SK-N-SH (cell line): ENCODE measurements at regions not wholly inside any gene's neighbourhood (a gene's known extent, or its start where the extent isn't known, plus 50 kb on each side); places are given as distances from the start of the nearest gene placed in this dataset.

Source experiments
- CTCF ChIA-PET: fragments of 300-600, 350-600 bp; formaldehyde crosslinking; extraction: SDS; loops from one replicate; lab custom pipeline; 2021; lab: Yijun Ruan, JAX
- POLR2A ChIA-PET: fragments of 350-600 bp; sonication (Branson Sonifier 250); formaldehyde crosslinking; extraction: SDS; loops from one replicate; lab custom pipeline; 2020; ENCODE audit warnings: antibody characterized with exemption, inconsistent platforms; lab: Yijun Ruan, JAX
- DNase-seq: peaks from one replicate; pipeline ENCODE4 v3.0.0; 2012
- H2AFZ ChIP-seq: fragments of 200-600 bp; sonication (generic); 2 replicates; pipeline ENCODE4 v1.8.1; 2016; ENCODE audit warnings: antibody characterized with exemption, mild to moderate bottlenecking, low read depth
- H3F3A ChIP-seq: fragments of 200-600 bp; sonication (generic); replicated peaks from 2 replicates; pipeline ENCODE3; 2016; ENCODE audit warnings: antibody characterized with exemption, mild to moderate bottlenecking; ENCODE audit not compliant: insufficient read depth
- H3K27ac ChIP-seq, 2 experiments: fragments of 200-500 bp in 1 of 2; fragments of 200-600 bp in 1 of 2; sonication (Bioruptor generic) in 1 of 2; sonication (generic), shearing (Covaris generic) in 1 of 2; 2 replicates each; pipeline versions ENCODE4 v1.5.1 to v1.6.1; 2014 to 2016; ENCODE audit warnings: low read depth in 2 of 2, inconsistent platforms in 1 of 2, low read length in 1 of 2, mild to moderate bottlenecking in 1 of 2, mixed read lengths in 1 of 2
- H3K27me3 ChIP-seq: fragments of 200-600 bp; sonication (generic), shearing (Covaris generic); 2 replicates; pipeline ENCODE4 v1.6.1; 2016; ENCODE audit warnings: mixed run types; ENCODE audit not compliant: insufficient read depth
- H3K36me3 ChIP-seq, 2 experiments: fragments of 200-500 bp in 1 of 2; fragments of 200-600 bp in 1 of 2; sonication (Bioruptor generic) in 1 of 2; sonication (generic) in 1 of 2; replicated peaks in 1 of 2; 2 replicates each; pipeline versions ENCODE3 to v1.5.1; 2014 to 2016; ENCODE audit warnings: low read length in 1 of 2, mild to moderate bottlenecking in 1 of 2; ENCODE audit not compliant: insufficient read depth in 2 of 2, control insufficient read depth in 1 of 2
- H3K4me1 ChIP-seq, 2 experiments: fragments of 200-500 bp in 1 of 2; fragments of 200-600 bp in 1 of 2; sonication (Bioruptor generic) in 1 of 2; sonication (generic), shearing (Covaris generic) in 1 of 2; 2 replicates each; pipeline versions ENCODE4 v1.5.1 to v1.6.1; 2014 to 2016; ENCODE audit warnings: low read depth in 1 of 2, low read length in 1 of 2, mixed run types in 1 of 2; ENCODE audit not compliant: insufficient read depth in 2 of 2, control insufficient read depth in 1 of 2
- H3K4me2 ChIP-seq: fragments of 200-600 bp; sonication (generic), shearing (Covaris generic); 2 replicates; pipeline ENCODE4 v1.6.1; 2017; ENCODE audit warnings: mixed run types
- H3K4me3 ChIP-seq, 2 experiments: fragments of 200-500 bp in 1 of 2; fragments of 200-600 bp in 1 of 2; sonication (Bioruptor generic) in 1 of 2; sonication (generic), shearing (Covaris generic) in 1 of 2; 2 replicates each; pipeline versions ENCODE4 v1.5.1 to v1.8.1; 2014 to 2016; ENCODE audit warnings: low read depth in 2 of 2, inconsistent platforms in 1 of 2, low read length in 1 of 2, mild to moderate bottlenecking in 1 of 2, mixed read lengths in 1 of 2, moderate library complexity in 1 of 2
- H3K79me2 ChIP-seq: fragments of 200-600 bp; sonication (generic); 2 replicates; pipeline ENCODE4 v1.8.1; 2017; ENCODE audit warnings: mild to moderate bottlenecking; ENCODE audit not compliant: insufficient read depth
- H3K9ac ChIP-seq: fragments of 200-600 bp; sonication (generic); 2 replicates; pipeline ENCODE4 v1.6.1; 2017; ENCODE audit warnings: mixed run types
- H3K9me2 ChIP-seq: fragments of 200-600 bp; sonication (generic); 2 replicates; pipeline ENCODE4 v1.6.1; 2017; ENCODE audit warnings: mixed run types
- H3K9me3 ChIP-seq: fragments of 200-600 bp; sonication (generic); 2 replicates; pipeline ENCODE4 v1.6.1; 2017; ENCODE audit warnings: mixed run types, mild to moderate bottlenecking, moderate library complexity
- H4K20me1 ChIP-seq: fragments of 200-600 bp; sonication (generic); 2 replicates; pipeline ENCODE4 v1.6.1; 2017; ENCODE audit warnings: mild to moderate bottlenecking, mixed run types; ENCODE audit not compliant: insufficient read depth
- ELF1 ChIP-seq: IDR thresholded peaks from 2 replicates; pipeline ENCODE4 v1.4.0; 2012
- GABPA ChIP-seq: IDR thresholded peaks from 2 replicates; pipeline ENCODE4 v1.4.0; 2012; ENCODE audit warnings: low read depth, mild to moderate bottlenecking
- JUND ChIP-seq: IDR thresholded peaks from 2 replicates; pipeline ENCODE4 v1.4.0; 2012
- MXI1 ChIP-seq: IDR thresholded peaks from 2 replicates; pipeline ENCODE4 v1.6.1; 2012; ENCODE audit warnings: mild to moderate bottlenecking, low read depth, low read length, improper control_type of control experiment
- PBX3 ChIP-seq: IDR thresholded peaks from 2 replicates; pipeline ENCODE4; 2012
- RAD21 ChIP-seq: IDR thresholded peaks from 2 replicates; pipeline ENCODE4 v1.6.1; 2012; ENCODE audit warnings: mild to moderate bottlenecking, low read length
- REST ChIP-seq: IDR thresholded peaks from 2 replicates; pipeline ENCODE4 v1.6.1; 2012; ENCODE audit warnings: mild to moderate bottlenecking, low read depth, low read length, moderate library complexity
- USF2 ChIP-seq: fragments of 150-350 bp; IDR thresholded peaks from 2 replicates; pipeline ENCODE4 v1.6.1; 2017; ENCODE audit warnings: antibody characterized with exemption, low read length, low read depth, borderline replicate concordance
- YY1 ChIP-seq: IDR thresholded peaks from 2 replicates; pipeline ENCODE4 v1.4.0; 2012; ENCODE audit warnings: low read depth, mild to moderate bottlenecking
- ZBTB33 ChIP-seq: IDR thresholded peaks from 2 replicates; pipeline ENCODE4 v1.4.0; 2012; ENCODE audit warnings: low read depth, borderline replicate concordance
- WGBS: methylation state at CpG from one replicate; pipeline ENCODE4 v1.1.6; 2017; ENCODE audit warnings: low lambda C conversion rate; 5-methylcytosine and 5-hydroxymethylcytosine counted together

- Histone ChIP-seq H3K27me3 (no peaks in the 10 kb centered on the region), H3K9ac (no peak overlapping the region), H3F3A (no peaks in the 10 kb centered on the region), H3K4me3 (no peak overlapping the region)
- ChIA-PET CTCF (no interaction called here), POLR2A (no interaction called here)
- DNase-seq: no peak
- WGBS: 53% methylated on average over 4 of the region's 8 CpGs
- TF ChIP-seq RAD21 (no peak), USF2 (no peak), GABPA (no peak), ELF1 (no peak), YY1 (no peak), PBX3 (no peak), JUND (no peak), ZBTB33 (no peak), REST (no peak), MXI1 (no peak)
- TF ChIP-seq, all 33 proteins: peak for 0
- H3K9me3 ChIP-seq: no peaks in the 10 kb centered on the region
- no peak overlapping the region for H3K27ac ChIP-seq
- H3K9me2 ChIP-seq: no peaks in the 10 kb centered on the region
- H3K4me1 ChIP-seq: no peaks in the 10 kb centered on the region
- H2AFZ ChIP-seq: no peak overlapping the region
- H3K4me2 ChIP-seq: no peak overlapping the region
- no peaks in the 10 kb centered on the region for H3K36me3 ChIP-seq
- H3K79me2 ChIP-seq: no peaks in the 10 kb centered on the region
- no peaks in the 10 kb centered on the region for H4K20me1 ChIP-seq
These were observed 229.9 kb downstream of the ABCC12 start for GRCh38 chr16:47925811-47926460.
